Lower lobe of right lung (tissue), 2 donors: ENCODE measurements at regions not wholly inside any gene's neighbourhood (a gene's known extent, or its start where the extent isn't known, plus 50 kb on each side); places are given as distances from the start of the nearest gene placed in this dataset.

Source experiments
- ATAC-seq, 2 donors: fragments of 200-7000 bp; cut with Tn5 transposase; one replicate each; pipeline ENCODE4 v1.9.1; 2020 to 2022; ENCODE audit warnings: mild to moderate bottlenecking in 2 of 2, moderate library complexity in 2 of 2
- DNase-seq: peaks from one replicate; pipeline ENCODE4 v3.0.0-alpha.2; 2020
- H3K27ac ChIP-seq: fragments of 200-600 bp; one replicate; pipeline ENCODE4 v1.8.0; 2022
- H3K27me3 ChIP-seq: fragments of 200-600 bp; one replicate; pipeline ENCODE4 v1.8.0; 2022; ENCODE audit warnings: low read depth
- H3K36me3 ChIP-seq: fragments of 200-600 bp; one replicate; pipeline ENCODE4 v1.8.0; 2022; ENCODE audit warnings: mild to moderate bottlenecking
- H3K4me1 ChIP-seq: fragments of 200-600 bp; one replicate; pipeline ENCODE4 v1.8.0; 2022
- H3K4me3 ChIP-seq: fragments of 200-600 bp; one replicate; pipeline ENCODE4 v1.8.0; 2022; ENCODE audit warnings: mild to moderate bottlenecking
- H3K9me3 ChIP-seq: fragments of 200-600 bp; one replicate; pipeline ENCODE4 v1.8.0; 2022
- intact Hi-C: fragments of 100-400 bp; cut with DNase I; formaldehyde crosslinking; loops from one replicate; pipeline ENCODE4 v1.11.0; 2022
- TF ChIP-seq, protein P1 (sequence below): fragments of 200-600 bp; IDR thresholded peaks from one replicate; pipeline ENCODE4 v1.8.0; 2022; ENCODE audit warnings: antibody characterized with exemption, mild to moderate bottlenecking
- donor health status: DM: no; HTN: yes; CAD: no; lungs with severe emphysema.

DNA sequence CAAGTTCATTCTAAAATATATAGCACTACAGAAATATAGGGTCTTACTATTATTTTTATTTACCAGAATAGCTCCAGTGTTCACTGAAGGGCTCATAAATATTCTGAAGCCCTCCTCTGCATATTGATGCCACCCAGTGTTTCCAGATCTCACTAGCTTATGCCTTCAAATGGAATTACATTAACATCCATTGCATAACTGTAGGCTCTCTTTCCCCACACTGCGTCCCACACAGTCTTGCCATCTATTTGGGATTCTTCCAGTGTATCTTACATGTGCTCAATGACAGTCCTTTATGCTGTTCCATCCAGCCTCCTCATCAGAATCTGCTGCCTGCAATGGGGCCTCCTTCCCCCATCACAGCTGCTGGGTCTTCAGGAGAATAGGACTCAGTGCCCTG lies 137.2 kb downstream of the CYSLTR2 start:
- intact Hi-C loops = no loop called here
- ATAC-seq = no peak

DNA sequence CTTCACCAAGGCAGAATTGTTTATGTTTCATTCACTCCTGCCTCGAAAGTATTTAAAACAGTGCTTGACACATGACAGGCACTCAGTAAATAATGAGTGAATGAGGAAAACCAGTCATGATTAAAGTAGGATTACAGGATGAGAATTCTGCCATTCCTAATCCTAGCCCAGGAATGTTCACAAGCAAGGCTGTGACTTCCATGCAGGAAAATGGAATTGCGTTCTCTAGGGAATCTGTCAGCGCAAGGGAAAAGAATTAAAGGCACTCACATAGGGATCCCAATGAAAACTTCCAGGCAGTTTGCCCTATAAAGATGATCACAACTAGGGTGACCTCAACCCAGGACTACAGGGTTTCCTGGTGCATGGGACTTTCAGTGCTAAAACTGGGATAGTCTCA lies 143.4 kb downstream of the CYSLTR2 start:
- Histone ChIP-seq H3K36me3 (no peaks in the 10 kb centered on the region), H3K4me1 (no peaks in the 10 kb centered on the region), H3K27me3 (no peaks in the 10 kb centered on the region), H3K4me3 (no peak overlapping the region), H3K9me3 (no peaks in the 10 kb centered on the region), H3K27ac (no peak overlapping the region)
- DNase-seq = no peak
- no peak for ATAC-seq
- intact Hi-C loops = no loop called here
- TF ChIP-seq, protein P1, sequence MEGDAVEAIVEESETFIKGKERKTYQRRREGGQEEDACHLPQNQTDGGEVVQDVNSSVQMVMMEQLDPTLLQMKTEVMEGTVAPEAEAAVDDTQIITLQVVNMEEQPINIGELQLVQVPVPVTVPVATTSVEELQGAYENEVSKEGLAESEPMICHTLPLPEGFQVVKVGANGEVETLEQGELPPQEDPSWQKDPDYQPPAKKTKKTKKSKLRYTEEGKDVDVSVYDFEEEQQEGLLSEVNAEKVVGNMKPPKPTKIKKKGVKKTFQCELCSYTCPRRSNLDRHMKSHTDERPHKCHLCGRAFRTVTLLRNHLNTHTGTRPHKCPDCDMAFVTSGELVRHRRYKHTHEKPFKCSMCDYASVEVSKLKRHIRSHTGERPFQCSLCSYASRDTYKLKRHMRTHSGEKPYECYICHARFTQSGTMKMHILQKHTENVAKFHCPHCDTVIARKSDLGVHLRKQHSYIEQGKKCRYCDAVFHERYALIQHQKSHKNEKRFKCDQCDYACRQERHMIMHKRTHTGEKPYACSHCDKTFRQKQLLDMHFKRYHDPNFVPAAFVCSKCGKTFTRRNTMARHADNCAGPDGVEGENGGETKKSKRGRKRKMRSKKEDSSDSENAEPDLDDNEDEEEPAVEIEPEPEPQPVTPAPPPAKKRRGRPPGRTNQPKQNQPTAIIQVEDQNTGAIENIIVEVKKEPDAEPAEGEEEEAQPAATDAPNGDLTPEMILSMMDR = no peak

More for the DNA sequence above, 137.2 kb downstream of the CYSLTR2 start:
- Histone ChIP-seq H3K4me3 (no peak overlapping the region), H3K36me3 (no peaks in the 10 kb centered on the region), H3K27ac (no peak overlapping the region), H3K9me3 (no peaks in the 10 kb centered on the region), H3K27me3 (no peaks in the 10 kb centered on the region), H3K4me1 (no peaks in the 10 kb centered on the region)
- TF ChIP-seq, protein P1 = no peak
- no peak for DNase-seq

DNA sequence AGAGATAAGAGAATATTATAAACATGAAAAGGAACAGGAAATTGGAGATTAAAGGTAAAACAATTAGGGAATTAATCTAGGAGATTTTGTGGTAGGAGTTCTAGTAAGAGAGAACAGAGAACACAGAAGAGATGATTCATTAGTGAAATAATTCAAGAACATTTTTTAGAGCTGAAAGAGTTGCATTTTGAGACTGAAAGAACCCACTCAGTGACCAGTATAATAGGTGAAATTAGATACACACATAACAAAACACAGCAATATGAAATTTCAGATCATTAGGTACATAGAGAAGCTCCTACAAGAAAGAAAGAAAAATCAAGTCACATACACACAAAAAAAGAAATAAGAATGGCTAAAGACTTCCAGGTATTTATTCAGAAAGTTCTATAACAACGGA lies 144.0 kb downstream of the CYSLTR2 start:
- ATAC-seq (no peak), DNase-seq (no peak)
- no peak overlapping the region for H3K27ac ChIP-seq
- no peaks in the 10 kb centered on the region for H3K27me3 ChIP-seq
- no peak overlapping the region for H3K4me3 ChIP-seq
- no peaks in the 10 kb centered on the region for H3K4me1 ChIP-seq
- TF ChIP-seq, protein P1 = no peak
- H3K36me3 ChIP-seq = no peaks in the 10 kb centered on the region
- H3K9me3 ChIP-seq = no peaks in the 10 kb centered on the region
- intact Hi-C loops = no loop called here

DNA sequence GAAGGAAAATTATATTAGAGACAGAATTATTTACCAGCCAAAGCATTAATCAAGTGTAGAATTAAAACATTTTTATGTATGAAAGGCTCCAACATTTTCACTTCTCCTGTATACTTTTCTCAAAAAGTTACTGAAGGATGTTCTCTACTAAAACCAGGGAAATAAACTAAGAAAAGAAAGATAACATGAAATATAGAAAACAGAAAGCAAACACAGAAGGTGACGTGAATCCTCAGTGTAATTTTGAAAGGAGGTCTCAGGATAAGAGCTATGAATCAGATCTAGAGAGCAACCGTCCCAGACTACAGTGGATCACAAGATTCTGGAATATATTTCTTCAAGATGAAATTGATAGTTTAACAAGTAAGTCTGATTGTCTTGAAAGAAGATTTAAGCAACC lies 144.5 kb downstream of the CYSLTR2 start:
- intact Hi-C loops = no loop called here
- no peak for ATAC-seq

DNA sequence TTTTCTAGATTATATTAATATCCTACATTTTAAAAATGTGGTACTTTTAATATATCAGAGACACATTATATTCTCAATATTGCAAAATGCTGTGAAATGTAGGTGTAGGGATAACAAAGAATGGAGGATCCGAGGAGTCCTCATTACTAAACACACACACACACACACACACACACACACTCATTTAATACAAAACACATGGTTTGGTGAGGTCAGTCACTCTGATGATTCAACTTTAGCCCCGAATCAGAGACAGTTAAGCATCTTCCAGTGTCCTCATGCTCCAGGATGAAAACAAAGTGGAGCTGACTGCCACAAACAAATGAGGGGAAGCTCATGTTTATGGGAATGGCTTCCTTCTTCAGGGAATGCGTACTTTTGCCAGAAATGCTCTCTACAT lies 147.5 kb downstream of the CYSLTR2 start:
- Histone ChIP-seq H3K27me3 (no peaks in the 10 kb centered on the region), H3K27ac (no peak overlapping the region), H3K9me3 (no peaks in the 10 kb centered on the region), H3K4me1 (no peaks in the 10 kb centered on the region), H3K36me3 (no peaks in the 10 kb centered on the region), H3K4me3 (no peak overlapping the region)
- TF ChIP-seq, protein P1 = no peak
- ATAC-seq (no peak), DNase-seq (no peak)
- intact Hi-C loops = no loop called here

More for the DNA sequence above, 144.5 kb downstream of the CYSLTR2 start:
- Histone ChIP-seq H3K27me3 (no peaks in the 10 kb centered on the region), H3K4me1 (no peaks in the 10 kb centered on the region), H3K36me3 (no peaks in the 10 kb centered on the region), H3K9me3 (no peaks in the 10 kb centered on the region), H3K27ac (no peak overlapping the region), H3K4me3 (no peak overlapping the region)
- DNase-seq = no peak
- TF ChIP-seq, protein P1 = no peak
